ENCODE measurements at regions not wholly inside any gene's neighbourhood (a gene's known extent, or its start where the extent isn't known, plus 50 kb on each side); places are given as distances from the start of the nearest gene placed in this dataset.

- DNase-seq (ENCODE audit: low read depth, low spot score): no peak
- in situ Hi-C loops (cut with HindIII; ENCODE audit: low sequenced_read_pairs): no loop called here
- no peak overlapping the region for H3K4me3 ChIP-seq (ENCODE audit: low read depth, low read length)
- TF ChIP-seq CTCF (IDR thresholded peaks at IDR 0.05; ENCODE audit: low read depth, low read length): no peak
Observed at GRCh38 chr2:120651818-120652217, 83.8 kb upstream of the GLI2 start.

- DNase-seq (ENCODE audit: low read depth, low spot score): no peak
- no peak for TF ChIP-seq CTCF (IDR thresholded peaks at IDR 0.05; ENCODE audit: low read depth, low read length)
- in situ Hi-C loops (cut with HindIII; ENCODE audit: low sequenced_read_pairs): no loop called here
- H3K4me3 ChIP-seq (ENCODE audit: low read depth, low read length): no peak overlapping the region
Observed at GRCh38 chr2:120653046-120653445, 82.6 kb upstream of the GLI2 start.

- in situ Hi-C loops (cut with HindIII; ENCODE audit: low sequenced_read_pairs): no loop called here
- no peak overlapping the region for H3K4me3 ChIP-seq (ENCODE audit: low read depth, low read length)
- no peak for TF ChIP-seq CTCF (IDR thresholded peaks at IDR 0.05; ENCODE audit: low read depth, low read length)
- no peak for DNase-seq (ENCODE audit: low read depth, low spot score)
Observed at GRCh38 chr2:120653871-120654270, 81.8 kb upstream of the GLI2 start.

- in situ Hi-C loops (cut with HindIII; ENCODE audit: low sequenced_read_pairs): no loop called here
- no peak overlapping the region for H3K4me3 ChIP-seq (ENCODE audit: low read depth, low read length)
- no peak for TF ChIP-seq CTCF (IDR thresholded peaks at IDR 0.05; ENCODE audit: low read depth, low read length)
- no peak for DNase-seq (ENCODE audit: low read depth, low spot score)
Observed at GRCh38 chr2:120654381-120655134, 81.1 kb upstream of the GLI2 start.

GRCh38 chr2:120656273-120656950 lies 79.3 kb upstream of the GLI2 start:
- in situ Hi-C loops (cut with HindIII; ENCODE audit: low sequenced_read_pairs): no loop called here
- DNase-seq (ENCODE audit: low read depth, low spot score): peak; percentile 32
- TF ChIP-seq CTCF (IDR thresholded peaks at IDR 0.05; ENCODE audit: low read depth, low read length): no peak
- no peak overlapping the region for H3K4me3 ChIP-seq (ENCODE audit: low read depth, low read length)

GRCh38 chr2:120658042-120658769 lies 77.5 kb upstream of the GLI2 start:
- in situ Hi-C loops (cut with HindIII; ENCODE audit: low sequenced_read_pairs): no loop called here
- no peak for TF ChIP-seq CTCF (IDR thresholded peaks at IDR 0.05; ENCODE audit: low read depth, low read length)
- H3K4me3 ChIP-seq (ENCODE audit: low read depth, low read length): no peak overlapping the region
- DNase-seq (ENCODE audit: low read depth, low spot score): no peak

Measured in astrocyte of the spinal cord (primary cell).